Caco-2 (cell line): ENCODE measurements at regions not wholly inside any gene's neighbourhood (a gene's known extent, or its start where the extent isn't known, plus 50 kb on each side); places are given as distances from the start of the nearest gene placed in this dataset.
"Not testable (repeated sequence)": the region's sequence is repeated elsewhere in the genome, so short reads cannot be mapped to it uniquely, and the experiment has no call there.

Experiments
- BruUV-seq: library from RNA; stranded (reverse); fragments of 400-500 nt; replicated peaks from 2 replicates; lab custom pipeline; 2021; lab: Mats Ljungman, UMichigan
- CTCF ChIA-PET: fragments of 300-600 bp; sonication (Branson Sonifier 250); formaldehyde crosslinking; loops from one replicate; lab custom pipeline; 2022; ENCODE audit warnings: antibody characterized with exemption; lab: Charles Lee
- POLR2A ChIA-PET: fragments of 300-600 bp; sonication (Branson Sonifier 250); formaldehyde crosslinking; loops from one replicate; lab custom pipeline; 2022; ENCODE audit warnings: antibody characterized with exemption; lab: Charles Lee
- DNase-seq, 2 experiments: peaks; one replicate each; pipeline versions ENCODE4 v3.0.0 to v3.0.0-alpha.2; 2020 to 2022
- H3K27me3 ChIP-seq: replicated peaks from 2 replicates; pipeline ENCODE4 v1.6.0; 2011; ENCODE audit warnings: low read length; ENCODE audit not compliant: control insufficient read depth, insufficient read depth
- H3K36me3 ChIP-seq: 2 replicates; pipeline ENCODE4 v1.5.1; 2011; ENCODE audit warnings: low read length; ENCODE audit not compliant: control insufficient read depth, insufficient read depth
- H3K4me1 ChIP-seq: fragments of 250-450 bp; sonication (Bioruptor Pico); 2 replicates; pipeline ENCODE4 v1.5.1; 2020; ENCODE audit warnings: mild to moderate bottlenecking
- H3K4me3 ChIP-seq: 2 replicates; pipeline ENCODE4 v1.5.1; 2011; ENCODE audit warnings: low read depth, mild to moderate bottlenecking, control low read depth, low read length
- H3K9me3 ChIP-seq: fragments of 250-450 bp; sonication (Bioruptor Pico); 2 replicates; pipeline ENCODE4 v1.5.1; 2020; ENCODE audit warnings: mild to moderate bottlenecking, moderate library complexity
- H3K27ac Mint-ChIP-seq: one replicate; pipeline ENCODE4 v1.8.0; 2022; ENCODE audit warnings: mixed read lengths; ENCODE audit not compliant: unreplicated experiment
- H3K27me3 Mint-ChIP-seq: one replicate; pipeline ENCODE4 v1.8.0; 2022; ENCODE audit warnings: mixed read lengths; ENCODE audit not compliant: insufficient read depth, unreplicated experiment
- H3K36me3 Mint-ChIP-seq: one replicate; pipeline ENCODE4 v1.8.0; 2022; ENCODE audit warnings: mild to moderate bottlenecking, mixed read lengths; ENCODE audit not compliant: insufficient read depth, unreplicated experiment
- H3K4me1 Mint-ChIP-seq: one replicate; pipeline ENCODE4 v1.8.0; 2022; ENCODE audit warnings: low read depth, mixed read lengths; ENCODE audit not compliant: unreplicated experiment
- H3K4me3 Mint-ChIP-seq: one replicate; pipeline ENCODE4 v1.8.0; 2022; ENCODE audit warnings: mild to moderate bottlenecking, moderate library complexity, mixed read lengths; ENCODE audit not compliant: unreplicated experiment
- H3K9me3 Mint-ChIP-seq: one replicate; pipeline ENCODE4 v1.8.0; 2022; ENCODE audit warnings: mixed read lengths; ENCODE audit not compliant: unreplicated experiment
- intact Hi-C: fragments of 100-400 bp; cut with micrococcal nuclease; formaldehyde crosslinking; loops from one replicate; pipeline ENCODE4 v1.10.0; 2022; ENCODE audit not compliant: unreplicated experiment
- TF ChIP-seq, protein P1 (sequence below), 2 experiments: fragments of 200-600 bp in 1 of 2; IDR thresholded peaks; 1 replicate in 1 of 2; 2 replicates in 1 of 2; pipeline versions ENCODE4 v1.5.1 to v1.8.0; 2011 to 2022; ENCODE audit warnings: antibody characterized with exemption in 1 of 2, control low read depth in 1 of 2, inconsistent platforms in 1 of 2, low read depth in 1 of 2, low read length in 1 of 2, mild to moderate bottlenecking in 1 of 2, moderate library complexity in 1 of 2; ENCODE audit not compliant: insufficient read depth in 1 of 2, severe bottlenecking in 1 of 2, unreplicated experiment in 1 of 2

DNA sequence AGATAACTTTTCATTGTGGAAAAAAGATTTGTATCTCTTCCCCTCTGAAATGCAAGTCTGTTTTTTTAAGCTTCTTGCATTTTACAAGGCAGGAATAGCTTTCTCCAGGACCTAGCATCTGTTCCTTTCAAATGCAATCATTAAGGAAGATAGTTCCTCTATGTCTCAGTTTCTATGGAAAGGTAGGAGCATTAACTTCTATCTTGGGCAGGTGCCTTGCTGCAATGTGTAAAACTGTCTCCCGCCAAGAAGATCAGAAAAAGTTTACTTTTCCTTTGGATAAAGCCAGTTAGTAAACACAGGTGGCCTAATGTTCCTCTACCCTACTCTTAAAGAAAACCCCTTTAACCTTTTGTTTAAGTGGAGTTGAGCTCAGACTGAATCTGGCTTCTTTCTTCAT, 560.6 kb upstream of the CYLC2 start:
- Histone ChIP-seq H3K27me3 (no peaks in the 10 kb centered on the region), H3K36me3 (no peaks in the 10 kb centered on the region), H3K9me3 (no peaks in the 10 kb centered on the region), H3K4me3 (no peak overlapping the region), H3K4me1 (no peaks in the 10 kb centered on the region)
- POLR2A ChIA-PET, result no interaction called here
- intact Hi-C loops, result no loop called here
- no peak for DNase-seq
- H3K27ac Mint-ChIP-seq, result no peak overlapping the region
- H3K4me1 Mint-ChIP-seq, result no peaks in the 10 kb centered on the region
- no peaks in the 10 kb centered on the region for H3K27me3 Mint-ChIP-seq
- H3K4me3 Mint-ChIP-seq, result no peak overlapping the region
- no peaks in the 10 kb centered on the region for H3K36me3 Mint-ChIP-seq
- CTCF ChIA-PET, result no interaction called here
- BruUV-seq, result no TSS peak
- H3K9me3 Mint-ChIP-seq, result no peaks in the 10 kb centered on the region
- TF ChIP-seq, protein P1, sequence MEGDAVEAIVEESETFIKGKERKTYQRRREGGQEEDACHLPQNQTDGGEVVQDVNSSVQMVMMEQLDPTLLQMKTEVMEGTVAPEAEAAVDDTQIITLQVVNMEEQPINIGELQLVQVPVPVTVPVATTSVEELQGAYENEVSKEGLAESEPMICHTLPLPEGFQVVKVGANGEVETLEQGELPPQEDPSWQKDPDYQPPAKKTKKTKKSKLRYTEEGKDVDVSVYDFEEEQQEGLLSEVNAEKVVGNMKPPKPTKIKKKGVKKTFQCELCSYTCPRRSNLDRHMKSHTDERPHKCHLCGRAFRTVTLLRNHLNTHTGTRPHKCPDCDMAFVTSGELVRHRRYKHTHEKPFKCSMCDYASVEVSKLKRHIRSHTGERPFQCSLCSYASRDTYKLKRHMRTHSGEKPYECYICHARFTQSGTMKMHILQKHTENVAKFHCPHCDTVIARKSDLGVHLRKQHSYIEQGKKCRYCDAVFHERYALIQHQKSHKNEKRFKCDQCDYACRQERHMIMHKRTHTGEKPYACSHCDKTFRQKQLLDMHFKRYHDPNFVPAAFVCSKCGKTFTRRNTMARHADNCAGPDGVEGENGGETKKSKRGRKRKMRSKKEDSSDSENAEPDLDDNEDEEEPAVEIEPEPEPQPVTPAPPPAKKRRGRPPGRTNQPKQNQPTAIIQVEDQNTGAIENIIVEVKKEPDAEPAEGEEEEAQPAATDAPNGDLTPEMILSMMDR (IDR thresholded peaks at IDR 0.05; ENCODE audit: insufficient read depth in 1 of 2, low read depth in 1 of 2, low read length in 1 of 2, severe bottlenecking in 1 of 2, unreplicated experiment in 1 of 2), result no peak

DNA sequence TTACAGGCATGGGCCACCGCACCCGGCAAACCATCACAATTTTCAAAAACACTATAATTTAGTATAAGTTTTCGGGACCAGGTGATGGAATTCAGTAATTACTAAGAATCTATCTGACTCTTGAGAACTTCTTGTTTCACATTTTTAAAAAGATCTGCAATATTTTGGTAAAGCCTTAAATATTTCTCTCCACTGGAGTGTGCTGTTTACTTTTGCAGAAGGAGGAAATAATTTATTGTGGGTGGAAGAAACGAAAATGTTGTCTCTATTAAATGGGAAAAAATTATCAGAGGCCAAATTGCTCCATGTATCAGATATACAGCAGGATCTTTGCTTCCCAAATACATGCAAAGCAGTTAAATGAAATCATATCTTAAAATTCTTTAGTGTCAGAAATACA, 566.8 kb upstream of the CYLC2 start:
- intact Hi-C loops, result no loop called here

DNA sequence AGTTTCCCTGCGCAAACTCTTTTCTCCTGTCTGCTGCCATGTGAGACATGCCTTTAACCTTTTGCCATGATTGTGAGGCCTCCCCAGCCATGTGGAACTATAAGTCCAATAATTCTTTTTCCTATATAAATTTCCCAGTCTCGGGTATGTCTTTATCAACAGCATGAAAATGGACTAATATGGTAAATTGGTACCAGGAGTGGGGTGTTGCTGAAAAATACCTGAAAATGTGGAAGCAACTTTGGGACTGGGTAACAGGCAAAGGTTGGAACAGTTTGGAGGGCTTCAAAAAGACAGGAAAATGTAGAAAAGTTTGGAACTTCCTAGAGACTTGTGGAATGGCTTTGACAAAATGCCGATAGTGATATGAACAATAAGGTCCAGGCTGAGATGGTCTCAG, 578.9 kb upstream of the CYLC2 start:
- CTCF ChIA-PET, BruUV-seq: not testable (repeated sequence)
- peaks cover 13% of the 10 kb centered on the region; the same call in 1 of the 2 replicates for H3K9me3 ChIP-seq

More for the DNA sequence above, 566.8 kb upstream of the CYLC2 start:
- Histone ChIP-seq H3K27me3 (no peaks in the 10 kb centered on the region), H3K9me3 (no peaks in the 10 kb centered on the region), H3K4me3 (no peak overlapping the region), H3K36me3 (no peaks in the 10 kb centered on the region), H3K4me1 (no peaks in the 10 kb centered on the region)
- no peaks in the 10 kb centered on the region for H3K4me1 Mint-ChIP-seq
- DNase-seq, result no peak
- no peak overlapping the region for H3K4me3 Mint-ChIP-seq
- ChIA-PET POLR2A (no interaction called here), CTCF (no interaction called here)
- no peaks in the 10 kb centered on the region for H3K9me3 Mint-ChIP-seq
- no peaks in the 10 kb centered on the region for H3K27me3 Mint-ChIP-seq
- no TSS peak for BruUV-seq
- no peak overlapping the region for H3K27ac Mint-ChIP-seq
- H3K36me3 Mint-ChIP-seq, result no peaks in the 10 kb centered on the region
- TF ChIP-seq, protein P1 (IDR thresholded peaks at IDR 0.05; ENCODE audit: insufficient read depth in 1 of 2, low read depth in 1 of 2, low read length in 1 of 2, severe bottlenecking in 1 of 2, unreplicated experiment in 1 of 2), result no peak

More for the DNA sequence above, 578.9 kb upstream of the CYLC2 start:
- H3K4me1 ChIP-seq, H3K4me3 Mint-ChIP-seq, DNase-seq, intact Hi-C loops, H3K4me1 Mint-ChIP-seq, POLR2A ChIA-PET, H3K36me3 ChIP-seq, H3K4me3 ChIP-seq, H3K27me3 ChIP-seq, H3K27ac Mint-ChIP-seq, H3K27me3 Mint-ChIP-seq, H3K36me3 Mint-ChIP-seq: not testable (repeated sequence)
- H3K9me3 Mint-ChIP-seq, result peaks cover 12% of the 10 kb centered on the region
